Epithelial cell of proximal tubule (primary cell): ENCODE measurements at regions not wholly inside any gene's neighbourhood (a gene's known extent, or its start where the extent isn't known, plus 50 kb on each side); places are given as distances from the start of the nearest gene placed in this dataset.

ENCODE experiments used
- DNase-seq: peaks from one replicate; pipeline ENCODE4 v3.0.0-alpha.2; 2011; ENCODE audit warnings: low read depth
- H3K4me3 ChIP-seq: 2 replicates; pipeline ENCODE4 v1.5.1; 2011; ENCODE audit warnings: low read depth, mild to moderate bottlenecking, low read length
- TF ChIP-seq, protein P1 (sequence below): conservative IDR thresholded peaks from 2 replicates; pipeline ENCODE4 v1.5.1; 2012; ENCODE audit warnings: low read depth, mild to moderate bottlenecking, low read length

DNA sequence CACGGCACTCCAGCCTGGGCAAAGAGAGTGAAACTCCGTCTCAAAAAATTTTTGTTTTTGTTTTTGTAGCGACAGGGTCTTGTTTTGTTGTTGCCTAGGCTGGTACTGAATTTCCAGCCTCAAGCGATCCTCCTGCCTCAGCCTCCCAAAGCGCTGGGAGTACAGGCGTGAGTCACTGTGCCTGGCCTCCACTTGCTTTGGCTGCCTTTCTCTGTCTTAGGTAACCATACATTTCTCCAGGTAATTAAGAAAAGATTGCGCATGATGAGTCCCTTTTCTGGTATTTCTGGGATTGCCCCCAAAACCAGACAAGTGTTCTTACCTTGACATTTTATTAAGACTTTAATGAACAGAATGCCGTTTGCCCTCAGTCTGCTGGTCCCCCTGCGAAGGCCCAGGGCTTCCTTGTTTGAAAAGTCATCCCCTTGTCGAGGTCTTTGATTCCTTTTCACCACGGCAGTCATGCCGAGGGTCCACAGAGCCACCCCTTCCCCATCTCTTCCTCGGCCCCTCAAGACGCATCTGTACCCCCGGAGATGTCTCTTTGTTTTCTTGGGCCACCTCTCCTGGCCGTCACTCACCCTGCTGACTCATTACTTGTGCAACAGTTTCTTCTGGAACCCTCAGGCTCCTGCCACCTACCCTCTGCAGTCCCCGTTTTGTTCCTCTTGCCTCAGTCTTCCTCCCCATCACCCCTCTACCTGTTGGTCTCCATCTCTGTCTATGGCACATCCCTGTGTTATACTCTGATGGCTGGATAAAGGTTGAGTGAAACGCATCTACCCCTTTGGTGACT, 151.0 kb downstream of the SEC14L1 start:
- no peak overlapping the region for H3K4me3 ChIP-seq
- TF ChIP-seq, protein P1, sequence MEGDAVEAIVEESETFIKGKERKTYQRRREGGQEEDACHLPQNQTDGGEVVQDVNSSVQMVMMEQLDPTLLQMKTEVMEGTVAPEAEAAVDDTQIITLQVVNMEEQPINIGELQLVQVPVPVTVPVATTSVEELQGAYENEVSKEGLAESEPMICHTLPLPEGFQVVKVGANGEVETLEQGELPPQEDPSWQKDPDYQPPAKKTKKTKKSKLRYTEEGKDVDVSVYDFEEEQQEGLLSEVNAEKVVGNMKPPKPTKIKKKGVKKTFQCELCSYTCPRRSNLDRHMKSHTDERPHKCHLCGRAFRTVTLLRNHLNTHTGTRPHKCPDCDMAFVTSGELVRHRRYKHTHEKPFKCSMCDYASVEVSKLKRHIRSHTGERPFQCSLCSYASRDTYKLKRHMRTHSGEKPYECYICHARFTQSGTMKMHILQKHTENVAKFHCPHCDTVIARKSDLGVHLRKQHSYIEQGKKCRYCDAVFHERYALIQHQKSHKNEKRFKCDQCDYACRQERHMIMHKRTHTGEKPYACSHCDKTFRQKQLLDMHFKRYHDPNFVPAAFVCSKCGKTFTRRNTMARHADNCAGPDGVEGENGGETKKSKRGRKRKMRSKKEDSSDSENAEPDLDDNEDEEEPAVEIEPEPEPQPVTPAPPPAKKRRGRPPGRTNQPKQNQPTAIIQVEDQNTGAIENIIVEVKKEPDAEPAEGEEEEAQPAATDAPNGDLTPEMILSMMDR, result no peak
- no peak for DNase-seq

DNA sequence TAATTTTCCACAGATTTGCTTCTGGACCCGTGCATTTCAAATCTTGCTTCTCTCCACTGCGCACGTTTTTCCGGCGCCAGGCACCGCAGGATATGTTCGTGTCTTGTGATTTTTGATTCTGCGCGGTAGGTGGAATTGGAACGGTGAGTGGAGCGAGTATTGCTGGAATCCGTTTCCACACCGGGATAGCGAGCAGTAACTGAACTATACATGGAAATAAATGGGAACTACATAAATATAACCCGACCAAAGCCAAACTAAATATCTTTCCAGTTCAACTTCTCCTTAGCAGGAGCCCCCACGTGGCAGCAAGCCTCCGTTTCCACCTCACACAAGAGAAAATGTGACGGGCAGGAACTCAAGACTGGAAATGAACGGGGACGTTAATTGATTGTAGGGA, 154.0 kb downstream of the SEC14L1 start:
- TF ChIP-seq, protein P1, result no peak
- H3K4me3 ChIP-seq, result no peak overlapping the region
- DNase-seq, result no peak

DNA sequence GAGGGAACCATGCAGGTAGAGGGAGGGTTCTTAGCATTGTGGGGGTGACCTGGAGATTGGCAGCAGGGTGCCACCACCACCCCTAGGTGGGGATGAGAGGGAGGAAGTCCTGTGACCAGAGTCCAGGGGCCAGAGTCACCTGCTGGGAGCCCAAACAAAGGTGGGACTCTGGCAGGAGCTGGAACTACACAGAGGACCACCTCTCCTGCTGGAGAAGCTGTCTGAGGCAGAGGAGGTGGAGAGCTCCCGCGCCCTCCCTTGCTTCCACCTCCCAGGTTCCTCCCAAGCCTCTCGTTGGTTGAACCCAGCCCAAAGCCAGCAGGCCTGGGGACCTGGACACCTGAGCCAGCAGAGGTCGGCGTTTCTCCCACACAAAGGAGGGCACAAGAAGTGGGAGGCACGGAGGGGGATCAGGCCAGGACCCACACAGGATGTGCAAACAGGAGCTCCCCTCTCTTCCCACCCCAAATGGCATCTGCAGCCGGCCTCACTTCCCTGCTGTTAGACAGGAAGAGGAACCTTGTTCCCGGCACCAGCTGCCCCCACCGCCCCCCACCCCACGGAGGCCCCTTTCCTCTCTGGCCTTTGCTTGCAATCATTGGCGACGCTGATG, 154.6 kb downstream of the SEC14L1 start:
- DNase-seq, result no peak
- no peak overlapping the region for H3K4me3 ChIP-seq
- TF ChIP-seq, protein P1, result no peak

DNA sequence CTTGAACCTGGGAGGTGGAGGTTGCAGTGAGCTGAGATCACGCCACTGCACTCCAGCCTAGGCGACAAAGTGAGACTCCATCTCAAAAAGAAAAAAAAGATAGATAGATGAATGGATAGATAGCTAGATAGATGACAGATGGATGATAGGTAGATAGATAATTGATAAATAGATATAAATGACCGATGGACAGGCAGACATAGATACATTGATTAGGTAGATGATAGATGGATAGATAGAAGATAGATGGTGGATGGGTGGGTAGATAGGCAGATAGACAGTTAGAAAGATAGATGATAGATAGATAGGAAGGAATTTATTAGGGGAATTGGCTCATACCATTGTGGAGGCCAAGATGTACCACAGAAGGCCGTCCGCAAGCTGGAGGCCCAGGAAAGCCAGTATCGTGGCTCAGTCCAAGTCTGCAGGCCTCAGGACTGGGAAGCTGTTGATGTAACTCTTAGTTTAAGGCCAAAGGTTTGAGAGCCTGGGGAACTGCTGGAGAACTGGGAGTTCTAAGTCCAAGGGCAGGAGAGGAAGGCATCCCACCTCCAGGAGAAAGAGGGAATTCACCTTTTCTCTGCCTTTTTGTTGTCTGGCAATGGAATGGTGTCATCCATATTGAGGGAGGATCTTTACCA, 156.1 kb downstream of the SEC14L1 start:
- H3K4me3 ChIP-seq, result no peak overlapping the region
- DNase-seq, result no peak
- TF ChIP-seq, protein P1, result no peak

DNA sequence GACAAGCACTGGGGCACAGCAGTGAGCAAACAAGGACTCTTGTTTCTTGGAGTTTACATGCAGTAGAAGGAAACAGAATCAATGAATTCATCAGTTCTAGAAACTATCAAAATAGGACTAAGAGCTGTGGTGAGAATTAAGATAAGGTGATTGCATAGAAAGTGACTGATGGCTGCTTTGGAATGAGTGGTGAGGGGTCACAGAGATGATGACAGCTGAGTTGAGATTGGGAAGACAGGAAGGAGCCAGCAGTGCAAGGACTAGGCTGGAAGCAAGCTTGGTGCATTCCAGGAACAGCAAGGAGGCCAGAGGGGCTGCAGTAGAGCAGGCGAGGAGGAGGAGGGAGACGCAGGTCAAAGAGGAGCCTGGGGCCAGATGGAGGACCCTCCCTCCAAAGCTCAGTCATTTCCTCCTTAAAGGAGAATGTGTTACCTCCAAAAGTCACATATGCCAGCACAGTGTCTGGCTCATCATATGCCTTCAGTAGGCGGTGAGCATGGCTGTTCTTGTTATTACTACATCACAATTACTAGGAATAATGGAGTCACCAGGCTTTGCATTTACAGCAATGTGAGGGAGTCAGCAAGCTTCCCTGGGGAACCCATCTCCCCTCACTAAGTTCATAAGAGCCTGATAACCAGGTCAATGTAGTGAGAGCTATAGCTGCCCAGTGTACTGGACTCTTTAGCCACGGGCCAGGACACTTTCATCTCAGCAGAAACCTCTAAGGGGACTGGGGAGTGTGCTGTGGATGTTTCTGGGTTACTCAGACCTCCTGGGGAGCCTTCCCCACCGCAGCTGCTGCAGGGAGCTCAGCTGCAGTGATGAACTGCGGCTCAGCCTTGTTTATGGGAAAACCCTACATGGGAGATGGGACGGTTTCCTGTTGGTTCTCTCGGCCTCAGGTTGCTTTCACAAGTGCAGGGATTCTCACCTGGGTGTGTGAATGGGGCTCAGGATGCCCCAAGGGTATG, 157.2 kb downstream of the SEC14L1 start:
- H3K4me3 ChIP-seq, result no peak overlapping the region
- DNase-seq, result no peak
- TF ChIP-seq, protein P1, result no peak

DNA sequence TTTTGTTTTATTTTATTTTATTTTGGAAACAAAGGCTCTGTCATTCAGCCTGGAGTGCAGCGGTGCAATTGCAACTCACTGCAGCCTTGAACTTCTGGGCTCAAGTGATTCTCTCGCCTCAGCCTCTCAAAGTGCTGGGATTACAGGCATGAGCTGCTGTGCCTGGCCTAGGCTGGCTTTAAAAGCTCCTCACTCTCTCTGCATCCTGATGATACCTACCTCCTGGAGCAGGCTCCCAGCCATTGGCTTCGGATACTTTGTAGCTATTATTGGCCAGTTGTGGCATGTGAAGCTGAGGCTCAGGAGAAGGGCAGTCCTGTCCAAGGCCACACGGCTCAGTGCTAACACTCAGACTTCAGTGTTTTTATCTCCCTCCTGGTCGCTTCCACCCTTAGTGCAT, 158.0 kb downstream of the SEC14L1 start:
- DNase-seq, result no peak
- no peak overlapping the region for H3K4me3 ChIP-seq
- TF ChIP-seq, protein P1, result no peak
